HG03439 (cell line): ENCODE measurements at regions not wholly inside any gene's neighbourhood (a gene's known extent, or its start where the extent isn't known, plus 50 kb on each side); places are given as distances from the start of the nearest gene placed in this dataset.
"Not testable (repeated sequence)": the region's sequence is repeated elsewhere in the genome, so short reads cannot be mapped to it uniquely, and the experiment has no call there.

Source experiments
- ATAC-seq: cut with Tn5 transposase; IDR thresholded peaks from one replicate; pipeline ENCODE4 v1.9.1; 2021; ENCODE audit warnings: mild to moderate bottlenecking, moderate library complexity; ENCODE audit not compliant: unreplicated experiment

GRCh38 chr7:68748934-68749900 lies 849.1 kb upstream of the AUTS2 start:
- ATAC-seq: no peak

DNA sequence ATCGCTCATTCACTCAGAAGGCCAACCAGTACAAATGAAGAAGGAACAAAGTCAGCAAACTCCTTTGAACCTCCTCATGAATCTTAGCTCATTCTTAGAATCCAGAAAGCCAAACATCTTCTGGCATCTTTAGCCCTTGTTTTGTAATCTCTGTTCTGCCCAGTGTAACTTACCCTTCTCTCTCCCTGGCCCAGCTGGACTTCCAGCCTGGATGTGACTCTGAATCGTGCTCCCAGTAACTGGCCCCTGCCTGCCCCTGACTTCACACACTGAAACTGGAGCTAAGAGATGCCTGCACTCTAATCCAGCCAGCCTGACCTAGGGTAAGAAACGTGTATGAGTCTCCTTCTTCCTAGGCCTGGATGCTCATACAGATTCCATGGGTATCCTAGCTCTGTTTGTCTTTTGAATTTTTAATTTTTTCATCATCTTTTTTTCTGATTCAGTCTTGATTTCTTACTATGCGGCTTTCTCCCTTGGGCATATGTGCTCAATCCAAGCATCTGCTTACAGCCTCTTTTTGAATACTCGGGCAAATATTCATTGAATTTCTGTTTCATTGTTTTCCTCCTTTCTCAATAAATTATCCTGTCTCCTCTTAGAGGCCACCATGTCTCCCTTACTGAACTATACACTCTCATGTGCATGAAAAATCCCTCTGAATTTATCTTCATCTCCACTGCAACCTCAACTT lies 845.6 kb upstream of the AUTS2 start:
- ATAC-seq: no peak

GRCh38 chr7:68754414-68754813 lies 843.9 kb upstream of the AUTS2 start:
- ATAC-seq: no peak

GRCh38 chr7:68756986-68757495 lies 841.2 kb upstream of the AUTS2 start:
- no peak for ATAC-seq

- ATAC-seq: no peak
Observed at GRCh38 chr7:68760556-68760955, 837.7 kb upstream of the AUTS2 start.

DNA sequence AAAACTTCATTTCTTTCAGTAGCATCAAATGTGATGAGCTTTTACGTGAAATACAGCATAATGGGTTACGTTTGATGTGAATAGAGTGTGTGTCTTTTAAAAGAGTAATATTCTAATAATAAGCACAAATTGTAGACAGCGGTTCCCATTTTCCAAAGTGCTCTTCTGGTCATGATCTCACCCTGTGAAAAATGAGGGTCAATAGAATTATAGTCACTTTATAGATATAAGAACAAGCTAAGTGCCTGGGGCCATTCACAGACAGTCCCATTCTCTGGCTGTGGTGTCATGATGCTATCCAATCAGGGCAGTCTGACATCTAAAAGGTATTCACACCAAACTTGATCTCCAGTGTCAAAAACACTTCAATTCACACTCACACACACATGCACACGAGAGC lies 830.8 kb upstream of the AUTS2 start:
- no peak for ATAC-seq

DNA sequence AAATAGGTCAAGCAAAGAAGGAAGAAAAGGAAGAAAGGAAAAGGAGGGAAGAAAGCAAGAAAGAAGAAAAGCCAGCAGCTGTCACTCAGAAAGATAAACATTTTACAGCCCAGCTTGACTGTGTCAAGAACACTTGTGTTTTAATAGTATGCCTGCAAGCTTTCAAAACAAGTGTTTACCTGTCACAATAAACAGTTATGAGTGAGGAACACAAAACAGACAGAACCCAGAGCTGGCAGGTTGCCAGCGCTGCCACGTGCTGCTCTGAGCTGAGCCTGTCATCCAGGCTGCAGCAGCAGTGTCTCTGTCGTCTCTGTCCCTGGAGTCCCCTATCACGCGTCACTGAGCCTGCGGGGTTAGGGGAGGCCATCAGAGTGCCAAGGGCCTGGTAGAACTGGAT lies 827.6 kb upstream of the AUTS2 start:
- no peak for ATAC-seq

GRCh38 chr7:68776326-68776725 lies 821.9 kb upstream of the AUTS2 start:
- no peak for ATAC-seq

- no peak for ATAC-seq
Observed at GRCh38 chr7:68783684-68784083, 814.6 kb upstream of the AUTS2 start.

- no peak for ATAC-seq
Observed at GRCh38 chr7:68785036-68785435, 813.2 kb upstream of the AUTS2 start.

DNA sequence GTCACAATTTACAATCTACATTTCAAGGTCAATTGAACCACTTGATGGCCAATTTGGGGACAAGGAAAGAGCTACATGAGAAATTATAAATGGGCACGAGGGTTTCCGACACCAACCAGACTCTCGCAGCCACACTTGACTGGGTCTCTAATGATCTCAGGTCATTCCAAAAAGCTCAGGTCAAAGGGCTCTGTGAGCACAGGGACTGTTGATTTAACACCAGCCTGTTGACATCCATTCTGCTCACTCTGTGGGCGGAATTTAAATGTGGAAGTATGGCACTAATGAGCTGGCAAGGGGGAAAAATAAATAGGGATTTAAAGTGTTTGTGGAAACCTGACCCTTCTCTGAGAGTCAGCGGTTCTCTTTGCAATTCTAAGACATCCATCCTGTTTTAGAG lies 810.7 kb upstream of the AUTS2 start:
- ATAC-seq: no peak

DNA sequence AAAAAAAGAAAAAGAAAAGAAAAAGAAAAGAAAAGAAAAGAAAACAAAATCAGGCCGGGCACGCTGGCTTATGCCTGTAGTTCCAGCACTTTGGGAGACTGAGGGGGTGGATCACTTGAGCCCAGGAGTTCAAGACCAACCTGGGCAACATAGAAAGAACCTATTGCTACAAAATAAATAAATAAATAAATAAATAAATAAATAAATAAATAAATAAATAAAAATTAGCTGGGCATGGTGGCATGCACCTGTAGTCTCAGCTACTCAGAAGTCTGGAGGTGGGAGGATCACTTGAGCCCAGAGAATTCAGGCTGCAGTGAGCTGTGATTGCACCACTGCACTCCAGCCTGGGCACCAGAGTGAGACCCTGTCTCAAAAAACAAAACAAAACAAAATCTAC lies 809.7 kb upstream of the AUTS2 start:
- not testable (repeated sequence) for ATAC-seq

- ATAC-seq: no peak
Observed at GRCh38 chr7:68789597-68789996, 808.7 kb upstream of the AUTS2 start.

DNA sequence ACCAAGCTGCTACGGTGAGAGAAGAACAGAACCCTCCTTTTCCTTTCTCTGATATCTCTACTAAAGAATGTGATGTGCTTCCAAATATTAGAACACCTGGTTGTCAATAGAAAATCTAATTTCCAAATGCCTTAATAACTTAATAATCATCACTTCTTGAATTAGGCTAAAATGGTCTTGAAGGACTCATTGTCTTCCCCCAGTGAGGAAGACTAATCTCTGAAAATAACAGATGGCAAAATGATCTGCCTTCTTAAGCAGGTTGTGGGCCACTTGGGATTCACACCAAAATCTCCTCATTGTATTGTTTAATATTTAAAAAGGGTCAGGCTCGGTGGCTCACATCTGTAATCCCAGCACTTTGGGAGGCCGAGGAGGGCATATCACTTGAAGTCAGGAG lies 805.9 kb upstream of the AUTS2 start:
- no peak for ATAC-seq

GRCh38 chr7:68793513-68793912 lies 804.8 kb upstream of the AUTS2 start:
- ATAC-seq: no peak

- ATAC-seq: no peak
Observed at GRCh38 chr7:68800316-68800715, 798.0 kb upstream of the AUTS2 start.

DNA sequence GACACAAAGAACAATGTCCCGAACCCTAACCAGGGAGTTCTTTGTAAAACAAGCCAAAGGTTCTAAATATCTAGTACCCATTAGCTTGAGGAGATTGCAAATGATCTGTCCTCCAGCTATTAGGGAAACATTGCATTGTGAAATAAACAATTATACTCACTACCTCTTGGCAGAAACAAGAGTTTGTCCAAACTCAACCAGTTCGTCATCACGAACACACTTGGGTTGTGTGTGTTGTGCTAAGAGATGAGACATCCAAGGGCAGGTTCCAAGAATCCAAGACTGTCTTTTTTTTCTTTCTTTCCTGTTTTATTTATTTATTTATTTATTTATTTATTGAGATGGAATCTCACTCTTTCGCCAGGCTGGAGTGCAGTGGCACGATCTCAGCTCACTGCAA lies 793.1 kb upstream of the AUTS2 start:
- no peak for ATAC-seq

GRCh38 chr7:68807666-68808065 lies 790.6 kb upstream of the AUTS2 start:
- ATAC-seq: no peak

- ATAC-seq: no peak
Observed at GRCh38 chr7:68813551-68814080, 784.7 kb upstream of the AUTS2 start.

- no peak for ATAC-seq
Observed at GRCh38 chr7:68816491-68816890, 781.8 kb upstream of the AUTS2 start.

DNA sequence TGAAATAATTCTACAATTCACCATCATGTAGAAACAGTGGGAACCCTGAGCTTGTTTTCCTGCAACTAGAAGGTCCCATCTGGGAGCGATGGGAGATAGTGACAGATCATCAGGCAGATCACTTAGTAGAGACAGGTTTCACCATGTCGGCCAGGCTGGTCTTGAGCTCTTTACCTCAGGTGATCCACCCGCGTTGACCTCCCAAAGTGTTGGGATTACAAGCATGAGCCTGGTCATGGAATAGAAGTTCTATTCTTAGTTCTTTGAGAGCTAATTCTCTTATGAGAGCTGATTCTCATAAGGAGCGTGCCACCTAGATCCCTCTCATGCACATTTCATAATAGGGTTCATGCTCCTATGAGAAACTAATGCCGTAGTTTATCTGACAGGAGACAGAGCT lies 778.0 kb upstream of the AUTS2 start:
- no peak for ATAC-seq

- ATAC-seq: no peak
Observed at GRCh38 chr7:68821846-68822245, 776.4 kb upstream of the AUTS2 start.
